GM12873 (cell line): ENCODE measurements at regions not wholly inside any gene's neighbourhood (a gene's known extent, or its start where the extent isn't known, plus 50 kb on each side); places are given as distances from the start of the nearest gene placed in this dataset.

Experiments
- TF ChIP-seq, protein P1 (sequence below): IDR thresholded peaks from 2 replicates; pipeline ENCODE4 v1.5.1; 2012; ENCODE audit warnings: low read depth, mild to moderate bottlenecking, moderate library complexity, low read length, control low read depth; ENCODE audit not compliant: insufficient read depth; ENCODE audit errors: missing control alignments

DNA sequence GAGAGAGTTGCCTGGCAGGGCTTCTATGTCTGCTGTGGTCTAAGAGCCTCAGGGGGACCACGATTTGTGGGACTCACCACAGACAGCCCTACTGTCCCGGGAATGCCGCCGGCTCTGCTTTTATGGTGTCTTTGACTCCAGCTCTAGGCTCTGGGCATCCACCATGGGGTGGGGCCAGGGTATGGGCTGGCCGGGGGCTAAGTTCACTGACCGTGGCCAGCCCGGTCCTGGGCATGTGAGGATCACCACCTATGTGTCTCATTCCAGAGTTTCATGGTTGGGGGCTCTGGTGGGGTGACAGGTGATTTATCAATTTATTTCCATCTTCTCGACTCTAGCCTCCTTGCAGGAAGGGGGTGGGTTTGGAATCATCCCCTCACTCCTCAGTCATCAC, 139.4 kb downstream of the GADD45G start:
- TF ChIP-seq, protein P1, sequence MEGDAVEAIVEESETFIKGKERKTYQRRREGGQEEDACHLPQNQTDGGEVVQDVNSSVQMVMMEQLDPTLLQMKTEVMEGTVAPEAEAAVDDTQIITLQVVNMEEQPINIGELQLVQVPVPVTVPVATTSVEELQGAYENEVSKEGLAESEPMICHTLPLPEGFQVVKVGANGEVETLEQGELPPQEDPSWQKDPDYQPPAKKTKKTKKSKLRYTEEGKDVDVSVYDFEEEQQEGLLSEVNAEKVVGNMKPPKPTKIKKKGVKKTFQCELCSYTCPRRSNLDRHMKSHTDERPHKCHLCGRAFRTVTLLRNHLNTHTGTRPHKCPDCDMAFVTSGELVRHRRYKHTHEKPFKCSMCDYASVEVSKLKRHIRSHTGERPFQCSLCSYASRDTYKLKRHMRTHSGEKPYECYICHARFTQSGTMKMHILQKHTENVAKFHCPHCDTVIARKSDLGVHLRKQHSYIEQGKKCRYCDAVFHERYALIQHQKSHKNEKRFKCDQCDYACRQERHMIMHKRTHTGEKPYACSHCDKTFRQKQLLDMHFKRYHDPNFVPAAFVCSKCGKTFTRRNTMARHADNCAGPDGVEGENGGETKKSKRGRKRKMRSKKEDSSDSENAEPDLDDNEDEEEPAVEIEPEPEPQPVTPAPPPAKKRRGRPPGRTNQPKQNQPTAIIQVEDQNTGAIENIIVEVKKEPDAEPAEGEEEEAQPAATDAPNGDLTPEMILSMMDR = no peak

DNA sequence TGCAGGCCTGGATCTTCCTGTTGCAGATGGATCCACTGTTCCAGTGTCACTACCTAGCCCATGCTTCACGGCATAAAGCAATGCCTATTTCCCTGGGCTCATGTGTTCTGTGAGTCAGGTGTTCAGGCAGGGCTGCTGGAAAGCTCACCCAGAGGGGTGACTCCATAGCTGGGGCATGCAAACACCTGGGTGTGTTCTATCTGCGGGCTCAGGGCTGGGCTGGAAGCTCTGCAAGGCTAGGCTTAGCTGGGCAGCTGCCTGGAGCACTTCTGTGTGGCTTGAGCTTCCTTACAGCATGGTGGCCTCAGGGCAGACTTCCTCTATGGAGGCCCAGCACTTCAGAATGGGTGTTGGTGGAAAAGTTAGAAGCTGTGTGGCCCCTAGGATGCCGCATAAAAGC, 139.9 kb downstream of the GADD45G start:
- TF ChIP-seq, protein P1 = no peak

DNA sequence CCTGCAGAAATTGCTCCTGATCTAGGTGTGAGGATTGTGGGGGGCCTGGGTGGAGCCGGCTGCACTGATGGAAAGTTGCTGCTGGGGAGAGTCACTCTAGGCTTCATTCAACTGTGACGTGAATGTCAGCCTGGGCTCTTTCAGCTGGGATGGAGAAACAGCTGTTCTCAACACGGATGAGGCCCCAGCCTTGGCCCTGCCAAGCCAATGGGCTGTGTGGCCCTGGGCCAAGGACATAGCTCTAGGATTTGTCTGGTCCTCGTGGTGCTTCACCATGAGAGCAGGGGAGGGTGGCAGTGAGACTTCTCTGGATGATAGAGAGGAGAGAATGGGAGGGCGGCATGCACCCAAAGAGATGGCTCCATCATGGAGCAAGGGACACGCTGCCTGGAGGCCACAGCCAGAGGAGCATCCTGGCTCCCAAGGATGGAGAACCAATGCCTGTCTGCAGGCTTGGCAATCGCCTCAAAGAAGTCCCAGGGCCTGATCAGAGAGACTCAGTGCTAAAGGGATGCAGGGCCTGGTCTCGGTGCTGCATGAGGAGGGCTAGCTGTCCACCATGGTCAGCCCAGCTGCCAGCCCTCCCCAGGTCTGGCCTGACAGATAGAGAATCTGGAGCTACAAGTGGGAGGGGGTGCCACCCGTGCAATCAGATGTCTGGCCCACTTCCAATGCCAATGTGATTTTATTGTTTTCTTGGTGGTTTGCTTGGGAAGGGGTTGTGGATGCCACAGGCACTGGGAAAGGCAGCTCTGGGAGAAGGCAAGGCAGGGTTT, 141.0 kb downstream of the GADD45G start:
- TF ChIP-seq, protein P1 = no peak

DNA sequence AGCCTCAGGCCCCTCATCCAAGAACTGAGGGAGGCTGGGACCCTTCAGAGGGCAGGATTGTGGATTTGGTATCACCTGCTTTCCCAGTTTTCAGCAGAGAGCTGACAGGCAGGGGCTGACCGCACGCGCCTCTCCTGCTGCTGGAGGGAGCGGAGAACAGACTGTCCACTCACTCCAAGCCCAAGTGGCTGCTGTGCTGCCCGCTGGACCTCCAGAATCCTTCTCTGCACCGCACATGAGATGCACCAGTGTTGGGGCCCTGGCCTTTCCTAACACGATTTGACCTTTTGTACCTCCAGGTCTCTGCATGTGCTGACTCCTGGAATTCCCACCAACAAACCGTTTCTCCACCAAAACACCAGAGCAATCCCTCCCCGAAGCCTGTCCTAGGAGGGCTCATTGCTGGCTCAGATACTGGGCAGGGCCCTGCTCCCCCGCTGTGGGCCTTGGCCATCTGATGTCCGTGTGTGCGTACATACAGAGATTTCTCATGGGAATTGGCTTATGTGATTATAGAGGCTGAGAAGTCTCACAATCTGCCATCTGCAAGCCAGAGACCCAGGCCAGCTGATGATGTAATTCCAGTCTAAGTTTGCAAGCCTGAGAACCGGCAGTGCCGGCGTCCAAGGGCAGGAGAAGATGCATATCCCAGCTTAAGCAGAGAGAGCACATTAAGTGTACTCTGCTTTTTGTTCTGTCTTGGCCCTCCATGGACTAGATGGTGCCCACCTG, 141.7 kb downstream of the GADD45G start:
- TF ChIP-seq, protein P1 = no peak

DNA sequence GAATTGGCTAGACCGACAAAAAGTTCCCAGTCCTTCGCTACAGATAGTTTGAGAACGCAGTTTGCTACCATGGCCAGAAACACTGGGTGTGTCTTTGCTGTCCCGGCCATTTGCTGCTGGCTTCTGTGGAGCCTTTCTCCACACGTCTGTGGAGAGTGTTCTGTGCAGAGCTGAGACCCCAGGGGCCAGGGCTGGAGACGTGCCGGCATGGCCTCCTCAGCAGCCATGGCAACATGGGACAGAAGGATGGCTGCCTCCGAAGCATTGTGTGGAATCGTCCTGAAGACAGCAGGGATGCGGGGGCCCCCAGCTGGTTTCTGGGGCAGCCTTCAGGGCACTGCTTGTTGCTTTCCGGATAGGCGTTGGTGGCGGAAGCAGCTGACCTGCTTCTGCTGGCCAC, 142.8 kb downstream of the GADD45G start:
- TF ChIP-seq, protein P1 = no peak

DNA sequence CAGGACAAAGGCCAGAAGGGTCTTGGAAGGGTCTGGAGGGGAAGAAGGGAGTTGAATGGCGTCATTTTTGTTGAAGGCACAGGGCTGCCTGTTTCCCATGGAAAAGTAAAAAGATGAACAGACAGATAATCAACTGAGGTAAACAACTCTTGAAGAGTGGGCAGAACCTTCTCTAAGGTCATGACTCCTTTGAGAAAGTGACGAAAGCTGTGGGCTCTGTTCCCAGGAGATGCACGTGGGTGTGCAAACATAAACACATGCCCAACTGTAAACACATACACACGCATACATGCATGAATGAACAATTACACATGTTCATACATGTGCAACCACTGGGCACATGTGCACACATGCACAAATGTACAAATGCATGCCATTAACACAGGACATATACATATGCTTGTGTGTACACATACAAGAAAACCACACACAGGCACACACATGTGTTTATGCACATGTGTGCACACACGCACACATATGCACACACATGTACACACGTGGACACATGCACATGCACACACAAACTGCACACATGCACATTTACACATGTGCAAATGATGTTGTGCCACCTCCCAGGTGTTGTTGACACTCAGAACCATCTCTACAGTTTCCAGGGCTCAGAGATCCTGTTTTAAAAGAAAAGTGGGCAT, 143.3 kb downstream of the GADD45G start:
- TF ChIP-seq, protein P1 = no peak
